HCT116 (cell line): ENCODE measurements at regions not wholly inside any gene's neighbourhood (a gene's known extent, or its start where the extent isn't known, plus 50 kb on each side); places are given as distances from the start of the nearest gene placed in this dataset.

Source experiments
- ATAC-seq: fragments of 200-7000 bp; cut with Tn5 transposase; 2 replicates; pipeline ENCODE4 v1.9.1; 2020; ENCODE audit warnings: mild to moderate bottlenecking, moderate library complexity
- BruUV-seq: library from RNA; stranded (reverse); fragments of 400-500 nt; replicated peaks from 2 replicates; lab custom pipeline; 2021; lab: Mats Ljungman, UMichigan
- CTCF ChIA-PET: fragments of 300-600 bp; sonication (Branson Sonifier 250); formaldehyde crosslinking; loops from one replicate; lab custom pipeline; 2021; ENCODE audit warnings: antibody characterized with exemption; lab: Charles Lee
- POLR2A ChIA-PET: fragments of 300-600, 350-600 bp; sonication (Branson Sonifier 250); formaldehyde crosslinking; loops from one replicate; lab custom pipeline; 2021; ENCODE audit warnings: antibody characterized with exemption; lab: Charles Lee
- RAD21 ChIA-PET, 2 experiments: fragments of 300-600 bp; sonication (Branson Sonifier 250); formaldehyde crosslinking; loops; one replicate each; lab custom pipeline; 2023; ENCODE audit warnings: low total read pairs in 2 of 2; ENCODE audit not compliant: uncharacterized antibody in 2 of 2, unreplicated experiment in 2 of 2, low non-redundant PET in 1 of 2; lab: Charles Lee
- DNase-seq: peaks from one replicate; pipeline ENCODE4 v3.0.0-alpha.2; 2010; ENCODE audit warnings: low read depth, low spot score
- H2AFZ ChIP-seq: fragments of 200-600 bp; shearing (Covaris generic), sonication (generic); 2 replicates; pipeline ENCODE4 v1.6.1; 2017; ENCODE audit warnings: low read depth, mixed run types, mixed read lengths, antibody characterized with exemption, low read length; ENCODE audit not compliant: poor library complexity, severe bottlenecking
- H3K27ac ChIP-seq: 2 replicates; pipeline ENCODE4 v1.5.1; 2012; ENCODE audit warnings: low read depth, low read length
- H3K27me3 ChIP-seq: fragments of 200-600 bp; sonication (generic); 2 replicates; pipeline ENCODE4 v1.6.1; 2016; ENCODE audit warnings: mixed run types, low read length, mixed read lengths; ENCODE audit not compliant: insufficient read depth
- H3K36me3 ChIP-seq, 2 experiments: fragments of 200-500 bp in 1 of 2; fragments of 200-600 bp in 1 of 2; sonication (Bioruptor generic) in 1 of 2; sonication (generic) in 1 of 2; 2 replicates each; pipeline versions ENCODE4 v1.5.1 to v1.6.1; 2014 to 2016; ENCODE audit warnings: low read length in 2 of 2, inconsistent platforms in 1 of 2, mixed read lengths in 1 of 2, mixed run types in 1 of 2; ENCODE audit not compliant: insufficient read depth in 2 of 2, control insufficient read depth in 1 of 2
- H3K4me1 ChIP-seq, 2 experiments: fragments of 200-600 bp in 1 of 2; sonication (generic) in 1 of 2; 2 replicates each; pipeline versions ENCODE4 v1.5.1 to v1.6.1; 2012 to 2017; ENCODE audit warnings: low read length in 2 of 2, inconsistent platforms in 1 of 2, mild to moderate bottlenecking in 1 of 2, mixed read lengths in 1 of 2, mixed run types in 1 of 2, moderate library complexity in 1 of 2; ENCODE audit not compliant: insufficient read depth in 2 of 2, control insufficient read depth in 1 of 2
- H3K4me2 ChIP-seq: fragments of 200-600 bp; sonication (generic); 2 replicates; pipeline ENCODE4 v1.6.1; 2017; ENCODE audit warnings: mixed run types, low read length, mixed read lengths
- H3K4me3 ChIP-seq, 2 experiments: fragments of 200-600 bp in 1 of 2; sonication (generic) in 1 of 2; replicated peaks in 1 of 2; 2 replicates each; pipeline ENCODE4 v1.5.1; 2011 to 2016; ENCODE audit warnings: low read length in 2 of 2, control low read depth in 1 of 2, low read depth in 1 of 2, mild to moderate bottlenecking in 1 of 2, mixed read lengths in 1 of 2, mixed run types in 1 of 2
- H3K79me2 ChIP-seq: fragments of 200-600 bp; sonication (generic); 2 replicates; pipeline ENCODE4 v1.6.1; 2017; ENCODE audit warnings: mild to moderate bottlenecking, mixed run types, low read length, moderate library complexity, mixed read lengths; ENCODE audit not compliant: insufficient read depth
- H3K9ac ChIP-seq: fragments of 200-600 bp; sonication (generic); 2 replicates; pipeline ENCODE4 v1.6.1; 2016; ENCODE audit warnings: low read length, mixed read lengths
- H3K9me2 ChIP-seq: fragments of 200-600 bp; sonication (generic), shearing (Covaris generic); 2 replicates; pipeline ENCODE4 v1.6.1; 2017; ENCODE audit warnings: mixed run types, mild to moderate bottlenecking, moderate library complexity; ENCODE audit not compliant: insufficient read depth
- H3K9me3 ChIP-seq, 2 experiments: fragments of 200-500 bp in 1 of 2; fragments of 200-600 bp in 1 of 2; sonication (Bioruptor generic) in 1 of 2; sonication (generic) in 1 of 2; 2 replicates each; pipeline ENCODE4 v1.6.1; 2014 to 2017; ENCODE audit warnings: low read length in 2 of 2, mixed read lengths in 2 of 2, inconsistent platforms in 1 of 2, low read depth in 1 of 2, mild to moderate bottlenecking in 1 of 2, mixed run types in 1 of 2, moderate library complexity in 1 of 2; ENCODE audit not compliant: control insufficient read depth in 1 of 2, insufficient read depth in 1 of 2
- H4K20me1 ChIP-seq: fragments of 200-600 bp; sonication (generic), shearing (Covaris generic); 2 replicates; pipeline ENCODE4 v1.6.1; 2017; ENCODE audit warnings: mixed run types, mild to moderate bottlenecking, moderate library complexity; ENCODE audit not compliant: insufficient read depth
- EGR1 ChIP-seq: IDR thresholded peaks from 2 replicates; pipeline ENCODE4 v1.6.1; 2012; ENCODE audit warnings: low read depth
- EZH2 ChIP-seq: fragments of 200-600 bp; sonication (generic); IDR thresholded peaks from 2 replicates; pipeline ENCODE4 v1.6.1; 2017; ENCODE audit warnings: antibody characterized with exemption, mixed run types
- FOSL1 ChIP-seq: IDR thresholded peaks from 2 replicates; pipeline ENCODE4 v1.6.1; 2012; ENCODE audit warnings: low read depth
- POLR2A ChIP-seq: IDR thresholded peaks from 2 replicates; pipeline ENCODE4 v1.7.0; 2011; ENCODE audit warnings: borderline replicate concordance; ENCODE audit not compliant: insufficient read depth, insufficient read length; ENCODE audit errors: extremely low read depth
- RAD21 ChIP-seq: IDR thresholded peaks from 2 replicates; pipeline ENCODE4 v1.6.1; 2012; ENCODE audit warnings: low read depth, mild to moderate bottlenecking
- SP1 ChIP-seq: IDR thresholded peaks from 2 replicates; pipeline ENCODE4 v1.6.1; 2012; ENCODE audit warnings: low read depth
- TCF7L2 ChIP-seq: IDR thresholded peaks from 2 replicates; pipeline ENCODE4 v1.7.0; 2011; ENCODE audit warnings: borderline replicate concordance, inconsistent platforms; ENCODE audit not compliant: insufficient read depth, insufficient read length; ENCODE audit errors: extremely low read depth
- intact Hi-C: fragments of 100-400 bp; cut with micrococcal nuclease; formaldehyde crosslinking; loops from 2 replicates; pipeline ENCODE4 v1.10.0; 2022
- TF ChIP-seq, protein P1 (sequence below): IDR thresholded peaks from 2 replicates; pipeline ENCODE4 v1.6.1; 2012; ENCODE audit warnings: low read depth
- TF ChIP-seq, protein P2 (sequence below): IDR thresholded peaks from 2 replicates; pipeline ENCODE4 v1.6.1; 2012
- TF ChIP-seq, protein P3 (sequence below), 3 experiments: fragments of 200-600 bp in 1 of 3; sonication (generic) in 1 of 3; IDR thresholded peaks in 2 of 3; conservative IDR thresholded peaks in 1 of 3; 2 replicates each; pipeline ENCODE4 v1.5.1; 2012 to 2017; ENCODE audit warnings: low read depth in 2 of 3, low read length in 2 of 3, antibody characterized with exemption in 1 of 3, borderline replicate concordance in 1 of 3, control low read depth in 1 of 3, mild to moderate bottlenecking in 1 of 3, mixed read lengths in 1 of 3, mixed run types in 1 of 3, moderate library complexity in 1 of 3; ENCODE audit not compliant: insufficient read depth in 1 of 3
- TF ChIP-seq, protein P4 (sequence below): IDR thresholded peaks from 2 replicates; pipeline ENCODE4 v1.6.1; 2011; ENCODE audit warnings: mild to moderate bottlenecking, low read length, moderate library complexity; ENCODE audit not compliant: insufficient replicate concordance; ENCODE audit errors: extremely low read depth

DNA sequence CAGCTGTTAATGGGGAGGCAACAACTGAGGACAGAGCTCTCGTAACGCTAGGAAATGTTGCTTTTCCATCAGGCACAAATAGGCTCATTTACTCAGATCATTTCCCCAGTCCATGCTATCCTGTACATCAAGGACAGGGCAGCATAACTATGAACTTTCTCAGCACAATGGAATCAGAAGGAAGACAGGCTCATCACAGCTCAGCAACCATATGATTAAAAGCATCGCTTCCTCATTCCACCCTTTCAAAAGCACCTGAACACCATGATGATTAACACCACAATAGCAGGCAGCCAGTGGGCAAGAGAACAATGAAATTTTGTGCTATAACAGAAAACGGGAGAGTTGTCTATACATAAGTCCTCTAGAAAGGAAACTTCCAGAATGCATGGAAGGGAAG is 297.8 kb downstream of the ZNF674 start:
- POLR2A ChIA-PET: no interaction called here

More for the DNA sequence above, 297.8 kb downstream of the ZNF674 start:
- TF ChIP-seq, protein P1, sequence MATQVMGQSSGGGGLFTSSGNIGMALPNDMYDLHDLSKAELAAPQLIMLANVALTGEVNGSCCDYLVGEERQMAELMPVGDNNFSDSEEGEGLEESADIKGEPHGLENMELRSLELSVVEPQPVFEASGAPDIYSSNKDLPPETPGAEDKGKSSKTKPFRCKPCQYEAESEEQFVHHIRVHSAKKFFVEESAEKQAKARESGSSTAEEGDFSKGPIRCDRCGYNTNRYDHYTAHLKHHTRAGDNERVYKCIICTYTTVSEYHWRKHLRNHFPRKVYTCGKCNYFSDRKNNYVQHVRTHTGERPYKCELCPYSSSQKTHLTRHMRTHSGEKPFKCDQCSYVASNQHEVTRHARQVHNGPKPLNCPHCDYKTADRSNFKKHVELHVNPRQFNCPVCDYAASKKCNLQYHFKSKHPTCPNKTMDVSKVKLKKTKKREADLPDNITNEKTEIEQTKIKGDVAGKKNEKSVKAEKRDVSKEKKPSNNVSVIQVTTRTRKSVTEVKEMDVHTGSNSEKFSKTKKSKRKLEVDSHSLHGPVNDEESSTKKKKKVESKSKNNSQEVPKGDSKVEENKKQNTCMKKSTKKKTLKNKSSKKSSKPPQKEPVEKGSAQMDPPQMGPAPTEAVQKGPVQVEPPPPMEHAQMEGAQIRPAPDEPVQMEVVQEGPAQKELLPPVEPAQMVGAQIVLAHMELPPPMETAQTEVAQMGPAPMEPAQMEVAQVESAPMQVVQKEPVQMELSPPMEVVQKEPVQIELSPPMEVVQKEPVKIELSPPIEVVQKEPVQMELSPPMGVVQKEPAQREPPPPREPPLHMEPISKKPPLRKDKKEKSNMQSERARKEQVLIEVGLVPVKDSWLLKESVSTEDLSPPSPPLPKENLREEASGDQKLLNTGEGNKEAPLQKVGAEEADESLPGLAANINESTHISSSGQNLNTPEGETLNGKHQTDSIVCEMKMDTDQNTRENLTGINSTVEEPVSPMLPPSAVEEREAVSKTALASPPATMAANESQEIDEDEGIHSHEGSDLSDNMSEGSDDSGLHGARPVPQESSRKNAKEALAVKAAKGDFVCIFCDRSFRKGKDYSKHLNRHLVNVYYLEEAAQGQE: no peak
- no peak for TF ChIP-seq RAD21
- TF ChIP-seq, protein P2, sequence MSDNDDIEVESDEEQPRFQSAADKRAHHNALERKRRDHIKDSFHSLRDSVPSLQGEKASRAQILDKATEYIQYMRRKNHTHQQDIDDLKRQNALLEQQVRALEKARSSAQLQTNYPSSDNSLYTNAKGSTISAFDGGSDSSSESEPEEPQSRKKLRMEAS: no peak
- TF ChIP-seq TCF7L2: no peak
- TF ChIP-seq SP1: no peak
- TF ChIP-seq EGR1: no peak
- no peak for TF ChIP-seq POLR2A
- no peak for TF ChIP-seq FOSL1
- TF ChIP-seq EZH2: no peak
- TF ChIP-seq, protein P3, sequence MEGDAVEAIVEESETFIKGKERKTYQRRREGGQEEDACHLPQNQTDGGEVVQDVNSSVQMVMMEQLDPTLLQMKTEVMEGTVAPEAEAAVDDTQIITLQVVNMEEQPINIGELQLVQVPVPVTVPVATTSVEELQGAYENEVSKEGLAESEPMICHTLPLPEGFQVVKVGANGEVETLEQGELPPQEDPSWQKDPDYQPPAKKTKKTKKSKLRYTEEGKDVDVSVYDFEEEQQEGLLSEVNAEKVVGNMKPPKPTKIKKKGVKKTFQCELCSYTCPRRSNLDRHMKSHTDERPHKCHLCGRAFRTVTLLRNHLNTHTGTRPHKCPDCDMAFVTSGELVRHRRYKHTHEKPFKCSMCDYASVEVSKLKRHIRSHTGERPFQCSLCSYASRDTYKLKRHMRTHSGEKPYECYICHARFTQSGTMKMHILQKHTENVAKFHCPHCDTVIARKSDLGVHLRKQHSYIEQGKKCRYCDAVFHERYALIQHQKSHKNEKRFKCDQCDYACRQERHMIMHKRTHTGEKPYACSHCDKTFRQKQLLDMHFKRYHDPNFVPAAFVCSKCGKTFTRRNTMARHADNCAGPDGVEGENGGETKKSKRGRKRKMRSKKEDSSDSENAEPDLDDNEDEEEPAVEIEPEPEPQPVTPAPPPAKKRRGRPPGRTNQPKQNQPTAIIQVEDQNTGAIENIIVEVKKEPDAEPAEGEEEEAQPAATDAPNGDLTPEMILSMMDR (IDR thresholded peaks at IDR 0.05 in 2 of 3, conservative IDR thresholded peaks at IDR 0.05 in 1 of 3; ENCODE audit: borderline replicate concordance in 1 of 3, insufficient read depth in 1 of 3, low read depth in 2 of 3, low read length in 2 of 3): no peak
- TF ChIP-seq, protein P4, sequence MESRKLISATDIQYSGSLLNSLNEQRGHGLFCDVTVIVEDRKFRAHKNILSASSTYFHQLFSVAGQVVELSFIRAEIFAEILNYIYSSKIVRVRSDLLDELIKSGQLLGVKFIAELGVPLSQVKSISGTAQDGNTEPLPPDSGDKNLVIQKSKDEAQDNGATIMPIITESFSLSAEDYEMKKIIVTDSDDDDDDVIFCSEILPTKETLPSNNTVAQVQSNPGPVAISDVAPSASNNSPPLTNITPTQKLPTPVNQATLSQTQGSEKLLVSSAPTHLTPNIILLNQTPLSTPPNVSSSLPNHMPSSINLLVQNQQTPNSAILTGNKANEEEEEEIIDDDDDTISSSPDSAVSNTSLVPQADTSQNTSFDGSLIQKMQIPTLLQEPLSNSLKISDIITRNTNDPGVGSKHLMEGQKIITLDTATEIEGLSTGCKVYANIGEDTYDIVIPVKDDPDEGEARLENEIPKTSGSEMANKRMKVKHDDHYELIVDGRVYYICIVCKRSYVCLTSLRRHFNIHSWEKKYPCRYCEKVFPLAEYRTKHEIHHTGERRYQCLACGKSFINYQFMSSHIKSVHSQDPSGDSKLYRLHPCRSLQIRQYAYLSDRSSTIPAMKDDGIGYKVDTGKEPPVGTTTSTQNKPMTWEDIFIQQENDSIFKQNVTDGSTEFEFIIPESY: no peak
- Histone ChIP-seq H4K20me1 (no peaks in the 10 kb centered on the region), H3K9ac (no peak overlapping the region), H3K27ac (no peak overlapping the region), H3K4me2 (no peak overlapping the region), H3K9me2 (no peaks in the 10 kb centered on the region), H3K4me1 (peaks cover 0 to 11% of the 10 kb centered on the region in 2 experiments; a peak in 2 of 4 replicates), H3K27me3 (no peaks in the 10 kb centered on the region), H3K79me2 (no peaks in the 10 kb centered on the region), H3K4me3 (no peak overlapping the region), H3K9me3 (no peaks in the 10 kb centered on the region), H2AFZ (no peak overlapping the region), H3K36me3 (no peaks in the 10 kb centered on the region)
- RAD21 ChIA-PET: no interaction called here
- DNase-seq (no peak), ATAC-seq (no peak)
- intact Hi-C loops: no loop called here
- no TSS peak for BruUV-seq
- CTCF ChIA-PET: no interaction called here
